Mesenchymal stem cell (in vitro differentiated cells and primary cell): ENCODE measurements at regions not wholly inside any gene's neighbourhood (a gene's known extent, or its start where the extent isn't known, plus 50 kb on each side); places are given as distances from the start of the nearest gene placed in this dataset.
A peak's percentile ranks its signal among the peaks of the same experiment; 100 is the strongest.

Experiments used
- DNase-seq: peaks from one replicate; pipeline ENCODE4 v3.0.0-alpha.2; 2013
- H2AFZ ChIP-seq: one replicate; pipeline ENCODE4 v1.6.1; 2013; ENCODE audit warnings: low read depth, mild to moderate bottlenecking, control low read depth, inconsistent platforms, low read length, moderate library complexity
- H2AK5ac ChIP-seq: 2 replicates; pipeline ENCODE4 v1.6.1; 2013; ENCODE audit warnings: low read length, moderate library complexity, mild to moderate bottlenecking, inconsistent platforms; ENCODE audit not compliant: severe bottlenecking
- H2BK120ac ChIP-seq: one replicate; pipeline ENCODE4 v1.6.1; 2013; ENCODE audit warnings: low read depth, mild to moderate bottlenecking, inconsistent platforms, low read length, moderate library complexity
- H2BK12ac ChIP-seq, 2 experiments: one replicate each; pipeline ENCODE4 v1.6.1; 2013; ENCODE audit warnings: inconsistent platforms in 2 of 2, low read length in 2 of 2, mild to moderate bottlenecking in 2 of 2, moderate library complexity in 2 of 2, control low read depth in 1 of 2
- H2BK15ac ChIP-seq: one replicate; pipeline ENCODE4 v1.6.1; 2013; ENCODE audit warnings: mild to moderate bottlenecking, low read depth, inconsistent platforms; ENCODE audit not compliant: poor library complexity, severe bottlenecking
- H2BK5ac ChIP-seq: 2 replicates; pipeline ENCODE4 v1.6.1; 2013; ENCODE audit warnings: low read depth, mild to moderate bottlenecking, low read length, control low read depth, inconsistent platforms; ENCODE audit not compliant: poor library complexity, severe bottlenecking
- H3K14ac ChIP-seq, 2 experiments: one replicate each; pipeline ENCODE4 v1.6.1; 2013; ENCODE audit warnings: inconsistent platforms in 2 of 2, low read length in 2 of 2, control low read depth in 1 of 2, mild to moderate bottlenecking in 1 of 2, moderate library complexity in 1 of 2
- H3K18ac ChIP-seq, 2 experiments: one replicate each; pipeline ENCODE4 v1.6.1; 2013; ENCODE audit warnings: inconsistent platforms in 2 of 2, low read length in 2 of 2, control low read depth in 1 of 2, low read depth in 1 of 2, mild to moderate bottlenecking in 1 of 2
- H3K23ac ChIP-seq, 2 experiments: one replicate each; pipeline ENCODE4 v1.6.1; 2013; ENCODE audit warnings: inconsistent platforms in 2 of 2, low read length in 2 of 2, mild to moderate bottlenecking in 2 of 2, moderate library complexity in 2 of 2, control low read depth in 1 of 2
- H3K27ac ChIP-seq: 2 replicates; pipeline ENCODE4 v1.5.1; 2013; ENCODE audit warnings: mild to moderate bottlenecking, moderate library complexity, low read length, control low read depth, inconsistent platforms; ENCODE audit not compliant: poor library complexity, severe bottlenecking
- H3K27me3 ChIP-seq, 2 experiments: 2 replicates each; pipeline versions ENCODE4 v1.6.1 to v1.7.0; 2013; ENCODE audit warnings: low read length in 2 of 2, mild to moderate bottlenecking in 2 of 2, moderate library complexity in 2 of 2, control low read depth in 1 of 2, inconsistent platforms in 1 of 2; ENCODE audit not compliant: control insufficient read depth in 1 of 2, insufficient read depth in 1 of 2
- H3K36me3 ChIP-seq, 2 experiments: 2 replicates each; pipeline versions ENCODE4 v1.6.1 to v1.7.0; 2013; ENCODE audit warnings: low read length in 2 of 2, control low read depth in 1 of 2, inconsistent platforms in 1 of 2, low read depth in 1 of 2, mild to moderate bottlenecking in 1 of 2; ENCODE audit not compliant: insufficient read depth in 2 of 2, control insufficient read depth in 1 of 2
- H3K4ac ChIP-seq, 2 experiments: one replicate each; pipeline ENCODE4 v1.6.1; 2013; ENCODE audit warnings: inconsistent platforms in 2 of 2, low read length in 2 of 2, mild to moderate bottlenecking in 2 of 2, moderate library complexity in 2 of 2, control low read depth in 1 of 2, low read depth in 1 of 2
- H3K4me1 ChIP-seq: 2 replicates; pipeline ENCODE4 v1.6.1; 2013; ENCODE audit warnings: low read depth, low read length, control low read depth; ENCODE audit not compliant: control insufficient read depth, insufficient read depth
- H3K4me2 ChIP-seq: 2 replicates; pipeline ENCODE4 v1.6.1; 2013; ENCODE audit warnings: low read length, mild to moderate bottlenecking, inconsistent platforms; ENCODE audit not compliant: poor library complexity, severe bottlenecking
- H3K4me3 ChIP-seq, 2 experiments: 2 replicates each; pipeline versions ENCODE4 v1.5.1 to v1.7.0; 2013; ENCODE audit warnings: low read length in 2 of 2, mild to moderate bottlenecking in 2 of 2, control low read depth in 1 of 2, low read depth in 1 of 2; ENCODE audit not compliant: insufficient read depth in 1 of 2
- H3K79me1 ChIP-seq: replicated peaks from 2 replicates; pipeline ENCODE4 v1.6.1; 2013; ENCODE audit warnings: mild to moderate bottlenecking, control low read depth, low read length, inconsistent platforms; ENCODE audit not compliant: poor library complexity, severe bottlenecking
- H3K9ac ChIP-seq: 2 replicates; pipeline ENCODE4 v1.7.0; 2013; ENCODE audit warnings: mild to moderate bottlenecking, low read length, moderate library complexity
- H3K9me3 ChIP-seq: 2 replicates; pipeline ENCODE4 v1.7.0; 2013; ENCODE audit warnings: mild to moderate bottlenecking, low read length; ENCODE audit not compliant: control insufficient read depth
- H4K8ac ChIP-seq: one replicate; pipeline ENCODE4 v1.6.1; 2013; ENCODE audit warnings: inconsistent platforms, mild to moderate bottlenecking, low read length, moderate library complexity
- H4K91ac ChIP-seq: one replicate; pipeline ENCODE4 v1.6.1; 2013; ENCODE audit warnings: mild to moderate bottlenecking, low read length, inconsistent platforms
- WGBS: methylation state at CpG from one replicate; pipeline ENCODE4 v1.1.7; 2013; ENCODE audit warnings: mixed read lengths; 5-methylcytosine and 5-hydroxymethylcytosine counted together

GRCh38 chr5:74140409-74140808 is 500.1 kb downstream of the ENC1 start:
- 79% methylated on average over 3 of the region's 3 CpGs for WGBS

DNA sequence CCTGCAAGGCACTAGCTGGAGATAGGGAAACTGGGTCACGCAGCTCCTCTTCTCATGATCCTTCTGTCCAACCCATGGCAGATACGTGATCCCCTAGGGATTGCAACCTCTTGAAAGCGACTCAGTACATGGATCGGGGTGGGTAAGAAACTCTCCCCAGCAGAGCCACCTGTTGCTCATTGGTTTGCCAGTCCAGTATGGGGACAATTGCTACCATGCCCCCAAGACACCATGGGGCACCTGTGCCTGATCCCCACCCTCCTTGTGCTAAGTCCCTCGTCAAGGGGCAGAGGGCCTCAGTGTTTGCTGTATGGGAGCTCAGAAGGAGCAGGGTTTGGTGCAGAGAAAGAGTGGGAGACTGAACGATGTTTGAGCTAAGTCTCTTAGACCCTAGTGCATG is 500.9 kb downstream of the ENC1 start:
- Histone ChIP-seq H2BK5ac (no peak overlapping the region), H3K9ac (no peak overlapping the region)

More at GRCh38 chr5:74140409-74140808, 500.1 kb downstream of the ENC1 start:
- no peak overlapping the region for H2AK5ac ChIP-seq
- H2BK15ac ChIP-seq, result no peak overlapping the region
- H3K4me2 ChIP-seq, result no peak overlapping the region
- no peak overlapping the region for H2BK12ac ChIP-seq
- H2BK120ac ChIP-seq, result no peak overlapping the region
- no peaks in the 10 kb centered on the region for H3K79me1 ChIP-seq
- no peak overlapping the region for H2BK5ac ChIP-seq
- no peaks in the 10 kb centered on the region for H3K36me3 ChIP-seq
- no peaks in the 10 kb centered on the region for H3K9me3 ChIP-seq
- H3K27me3 ChIP-seq, result peaks cover 0 to 3% of the 10 kb centered on the region in 2 experiments
- no peak overlapping the region for H3K4ac ChIP-seq
- H3K9ac ChIP-seq, result no peak overlapping the region
- peak; percentile 15 for DNase-seq
- no peak overlapping the region for H3K14ac ChIP-seq
- no peak overlapping the region for H3K4me3 ChIP-seq
- no peak overlapping the region for H4K91ac ChIP-seq
- no peak overlapping the region for H2AFZ ChIP-seq
- no peak overlapping the region for H3K23ac ChIP-seq
- H4K8ac ChIP-seq, result no peak overlapping the region
- H3K18ac ChIP-seq, result no peak overlapping the region
- H3K27ac ChIP-seq, result no peak overlapping the region
- peaks cover 1% of the 10 kb centered on the region for H3K4me1 ChIP-seq

DNA sequence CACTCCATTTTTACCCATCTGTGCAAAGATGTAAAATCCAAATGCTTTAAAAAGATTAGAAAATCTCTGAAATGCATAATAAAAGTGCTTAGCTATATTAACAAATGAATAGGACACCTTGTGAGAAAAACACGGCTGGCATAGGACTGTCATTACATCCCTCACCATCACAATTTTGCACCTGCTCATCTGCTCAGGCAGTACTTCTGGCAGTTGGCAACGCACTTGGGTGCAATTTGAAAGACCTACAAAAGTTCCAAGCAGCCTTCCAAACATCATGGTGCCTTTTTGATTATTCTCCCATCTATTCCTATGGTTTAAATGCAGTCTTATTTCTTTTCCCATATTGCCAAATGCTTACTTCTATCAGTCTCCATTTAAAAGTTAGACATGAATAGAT is 501.8 kb downstream of the ENC1 start:
- 78% methylated on average over 2 of the region's 2 CpGs for WGBS
- H3K36me3 ChIP-seq, result no peaks in the 10 kb centered on the region

More for the DNA sequence above, 500.9 kb downstream of the ENC1 start:
- no peaks in the 10 kb centered on the region for H3K79me1 ChIP-seq
- no peak overlapping the region for H2AK5ac ChIP-seq
- H2BK15ac ChIP-seq, result no peak overlapping the region
- H3K9me3 ChIP-seq, result no peaks in the 10 kb centered on the region
- H3K27ac ChIP-seq, result no peak overlapping the region
- no peak for DNase-seq
- H2BK12ac ChIP-seq, result no peak overlapping the region
- H2BK120ac ChIP-seq, result no peak overlapping the region
- no peak overlapping the region for H3K18ac ChIP-seq
- no peak overlapping the region for H3K4me2 ChIP-seq
- H4K8ac ChIP-seq, result no peak overlapping the region
- no peak overlapping the region for H3K14ac ChIP-seq
- no peak overlapping the region for H4K91ac ChIP-seq
- no peak overlapping the region for H3K4ac ChIP-seq
- peaks cover 0 to 3% of the 10 kb centered on the region in 2 experiments for H3K27me3 ChIP-seq
- WGBS, result 92% methylated on average over 6 of the region's 6 CpGs
- peaks cover 1% of the 10 kb centered on the region for H3K4me1 ChIP-seq
- no peak overlapping the region for H3K23ac ChIP-seq
- no peak overlapping the region for H3K4me3 ChIP-seq
- no peaks in the 10 kb centered on the region for H3K36me3 ChIP-seq
- no peak overlapping the region for H2AFZ ChIP-seq

GRCh38 chr5:74136276-74136825 is 504.2 kb downstream of the ENC1 start:
- H3K27me3 ChIP-seq, result no peaks in the 10 kb centered on the region
- no peak overlapping the region for H4K91ac ChIP-seq
- no peak overlapping the region for H3K4me3 ChIP-seq
- no peaks in the 10 kb centered on the region for H3K79me1 ChIP-seq
- H2BK15ac ChIP-seq, result no peak overlapping the region
- no peak for DNase-seq
- H2BK12ac ChIP-seq, result no peak overlapping the region
- 100% methylated on average over 1 of the region's 2 CpGs for WGBS
- no peak overlapping the region for H4K8ac ChIP-seq
- no peak overlapping the region for H2BK120ac ChIP-seq
- peaks cover 1% of the 10 kb centered on the region for H3K4me1 ChIP-seq
- no peak overlapping the region for H3K4ac ChIP-seq
- H3K9ac ChIP-seq, result no peak overlapping the region
- no peak overlapping the region for H3K27ac ChIP-seq
- H2AFZ ChIP-seq, result no peak overlapping the region
- no peak overlapping the region for H3K4me2 ChIP-seq
- H2AK5ac ChIP-seq, result no peak overlapping the region
- no peak overlapping the region for H3K18ac ChIP-seq
- H3K36me3 ChIP-seq, result no peaks in the 10 kb centered on the region
- H2BK5ac ChIP-seq, result no peak overlapping the region
- no peaks in the 10 kb centered on the region for H3K9me3 ChIP-seq
- H3K23ac ChIP-seq, result no peak overlapping the region
- no peak overlapping the region for H3K14ac ChIP-seq

More for the DNA sequence above, 501.8 kb downstream of the ENC1 start:
- H3K4me2 ChIP-seq, result no peak overlapping the region
- H3K23ac ChIP-seq, result no peak overlapping the region
- no peak overlapping the region for H2AK5ac ChIP-seq
- no peaks in the 10 kb centered on the region for H3K79me1 ChIP-seq
- H2BK12ac ChIP-seq, result no peak overlapping the region
- H3K4me3 ChIP-seq, result no peak overlapping the region
- no peak overlapping the region for H4K8ac ChIP-seq
- H2BK120ac ChIP-seq, result no peak overlapping the region
- H3K18ac ChIP-seq, result no peak overlapping the region
- H2BK5ac ChIP-seq, result no peak overlapping the region
- H3K9ac ChIP-seq, result no peak overlapping the region
- no peak for DNase-seq
- no peaks in the 10 kb centered on the region for H3K27me3 ChIP-seq
- no peak overlapping the region for H2AFZ ChIP-seq
- H4K91ac ChIP-seq, result no peak overlapping the region
- peaks cover 1% of the 10 kb centered on the region for H3K4me1 ChIP-seq
- H3K27ac ChIP-seq, result no peak overlapping the region
- no peak overlapping the region for H2BK15ac ChIP-seq
- H3K4ac ChIP-seq, result no peak overlapping the region
- no peak overlapping the region for H3K14ac ChIP-seq
- no peaks in the 10 kb centered on the region for H3K9me3 ChIP-seq
